Esophagus muscularis mucosa (tissue), 3 donors: ENCODE measurements at regions not wholly inside any gene's neighbourhood (a gene's known extent, or its start where the extent isn't known, plus 50 kb on each side); places are given as distances from the start of the nearest gene placed in this dataset.

Experiments
- CTCF ChIP-seq, 3 experiments: fragments of 200-600 bp in 2 of 3; fragments of 450-650 bp in 1 of 3; sonication (generic) in 2 of 3; IDR thresholded peaks; one replicate each; pipeline ENCODE4 v1.5.1; 2017 to 2019; ENCODE audit warnings: antibody characterized with exemption in 3 of 3, mild to moderate bottlenecking in 2 of 3, moderate library complexity in 1 of 3
- EP300 ChIP-seq: sonication (generic); formaldehyde crosslinking; IDR thresholded peaks from one replicate; pipeline ENCODE4 v1.6.1; 2017; ENCODE audit warnings: antibody characterized with exemption

DNA sequence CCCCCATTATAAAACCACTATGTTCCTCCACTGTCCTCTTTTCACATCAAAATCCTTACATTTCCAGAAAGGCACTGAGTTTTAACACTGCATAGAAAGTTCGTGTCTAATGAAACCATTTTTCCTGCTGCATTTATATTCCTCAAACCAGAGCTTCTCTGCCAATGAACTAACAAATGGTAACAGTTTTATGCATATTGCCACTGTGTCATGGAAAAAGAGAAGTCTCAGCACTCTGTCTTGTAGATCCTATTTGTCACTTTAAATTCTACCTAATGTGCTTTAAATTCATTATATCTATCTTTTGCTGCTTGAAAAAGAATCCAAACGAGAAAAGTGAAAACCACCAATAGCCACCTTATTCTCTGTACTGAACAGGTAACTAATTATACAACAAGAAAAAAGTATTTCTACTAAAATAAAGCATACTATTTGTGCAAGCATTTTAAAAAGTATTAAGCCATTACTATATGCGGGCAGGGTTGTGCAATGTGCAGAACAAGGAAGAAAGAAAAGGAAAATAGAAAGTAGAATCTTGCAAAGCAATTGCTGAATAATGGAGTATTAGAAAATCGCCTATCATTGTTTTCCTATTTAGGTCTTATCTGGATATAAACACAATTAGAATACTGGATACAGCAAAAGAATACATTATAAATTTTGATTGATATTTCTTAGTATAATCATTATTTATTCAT lies 328.9 kb downstream of the ZEB2 start:
- TF ChIP-seq EP300: no peak
- no peak for TF ChIP-seq CTCF (IDR thresholded peaks at IDR 0.05)
